ENCODE measurements at regions not wholly inside any gene's neighbourhood (a gene's known extent, or its start where the extent isn't known, plus 50 kb on each side); places are given as distances from the start of the nearest gene placed in this dataset.

DNA sequence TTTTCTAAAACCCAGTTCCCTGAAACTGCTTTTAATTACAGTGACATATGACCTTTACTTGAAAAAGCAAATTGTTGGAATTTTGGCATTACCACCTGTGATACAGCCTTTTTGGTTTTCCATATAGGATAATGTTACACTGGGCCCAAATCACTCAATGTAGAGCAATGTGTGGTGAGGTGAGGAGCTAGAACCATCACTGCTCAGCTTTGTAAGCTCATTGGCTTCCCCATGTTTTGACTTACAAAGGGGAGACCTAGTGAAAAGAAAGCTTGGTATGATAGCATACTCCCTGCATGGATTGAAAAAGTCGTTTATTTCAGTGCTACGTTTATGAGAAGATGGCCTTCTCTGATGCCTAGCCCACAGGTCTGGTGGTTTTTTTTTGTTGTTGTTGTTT, 470.4 kb upstream of the EPHA7 start:
- Histone ChIP-seq H3K4me2 (ENCODE audit: low read length) (no peak overlapping the region), H3K4me3 (ENCODE audit: low read length) (no peak overlapping the region), H3K9me3 (ENCODE audit: low read length) (no peaks in the 10 kb centered on the region), H3F3A (ENCODE audit: insufficient read depth, low read length, poor library complexity, severe bottlenecking) (no peaks in the 10 kb centered on the region), H2AFZ (ENCODE audit: low read depth, low read length) (no peak overlapping the region), H3K79me2 (replicated peaks; ENCODE audit: insufficient read depth, low read length) (no peaks in the 10 kb centered on the region), H3K36me3 (ENCODE audit: insufficient read depth, low read length) (no peaks in the 10 kb centered on the region), H3K27ac (ENCODE audit: low read length) (no peak overlapping the region), H3K9me2 (ENCODE audit: insufficient read depth, low read length) (no peaks in the 10 kb centered on the region), H3K27me3 (ENCODE audit: insufficient read depth, low read depth, low read length) (no peaks in the 10 kb centered on the region), H4K20me1 (ENCODE audit: insufficient read depth) (no peaks in the 10 kb centered on the region), H3K9ac (ENCODE audit: low read length) (no peak overlapping the region)
- TF ChIP-seq, protein P1, sequence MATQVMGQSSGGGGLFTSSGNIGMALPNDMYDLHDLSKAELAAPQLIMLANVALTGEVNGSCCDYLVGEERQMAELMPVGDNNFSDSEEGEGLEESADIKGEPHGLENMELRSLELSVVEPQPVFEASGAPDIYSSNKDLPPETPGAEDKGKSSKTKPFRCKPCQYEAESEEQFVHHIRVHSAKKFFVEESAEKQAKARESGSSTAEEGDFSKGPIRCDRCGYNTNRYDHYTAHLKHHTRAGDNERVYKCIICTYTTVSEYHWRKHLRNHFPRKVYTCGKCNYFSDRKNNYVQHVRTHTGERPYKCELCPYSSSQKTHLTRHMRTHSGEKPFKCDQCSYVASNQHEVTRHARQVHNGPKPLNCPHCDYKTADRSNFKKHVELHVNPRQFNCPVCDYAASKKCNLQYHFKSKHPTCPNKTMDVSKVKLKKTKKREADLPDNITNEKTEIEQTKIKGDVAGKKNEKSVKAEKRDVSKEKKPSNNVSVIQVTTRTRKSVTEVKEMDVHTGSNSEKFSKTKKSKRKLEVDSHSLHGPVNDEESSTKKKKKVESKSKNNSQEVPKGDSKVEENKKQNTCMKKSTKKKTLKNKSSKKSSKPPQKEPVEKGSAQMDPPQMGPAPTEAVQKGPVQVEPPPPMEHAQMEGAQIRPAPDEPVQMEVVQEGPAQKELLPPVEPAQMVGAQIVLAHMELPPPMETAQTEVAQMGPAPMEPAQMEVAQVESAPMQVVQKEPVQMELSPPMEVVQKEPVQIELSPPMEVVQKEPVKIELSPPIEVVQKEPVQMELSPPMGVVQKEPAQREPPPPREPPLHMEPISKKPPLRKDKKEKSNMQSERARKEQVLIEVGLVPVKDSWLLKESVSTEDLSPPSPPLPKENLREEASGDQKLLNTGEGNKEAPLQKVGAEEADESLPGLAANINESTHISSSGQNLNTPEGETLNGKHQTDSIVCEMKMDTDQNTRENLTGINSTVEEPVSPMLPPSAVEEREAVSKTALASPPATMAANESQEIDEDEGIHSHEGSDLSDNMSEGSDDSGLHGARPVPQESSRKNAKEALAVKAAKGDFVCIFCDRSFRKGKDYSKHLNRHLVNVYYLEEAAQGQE (IDR thresholded peaks at IDR 0.05; ENCODE audit: borderline replicate concordance) = no peak
- TF ChIP-seq RAD21 (conservative IDR thresholded peaks at IDR 0.05) (no peak), EP300 (conservative IDR thresholded peaks at IDR 0.05; ENCODE audit: poor library complexity, severe bottlenecking) (no peak), MXI1 (conservative IDR thresholded peaks at IDR 0.05; ENCODE audit: poor library complexity, severe bottlenecking) (no peak), POLR2AphosphoS5 (IDR thresholded peaks at IDR 0.05) (no peak)

DNA sequence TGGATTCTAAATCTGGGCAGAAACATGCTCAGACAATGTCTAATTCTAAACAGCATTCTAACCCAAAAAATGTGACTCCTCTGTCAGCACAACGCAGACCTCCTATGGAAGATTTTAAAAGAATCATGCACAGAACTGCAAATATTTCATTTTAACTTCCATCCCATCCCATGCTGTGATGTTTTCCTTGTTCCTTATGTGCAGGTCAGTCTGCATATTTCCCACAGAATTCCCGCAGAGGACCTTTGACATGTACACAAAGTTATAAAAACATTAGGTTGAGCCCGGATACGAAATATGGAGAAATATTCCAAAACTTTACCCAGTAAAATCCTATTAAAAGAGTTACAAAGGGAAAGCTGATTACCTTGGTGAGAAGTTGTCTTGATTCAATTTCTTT, 467.1 kb upstream of the EPHA7 start:
- Histone ChIP-seq H3K9me3 (ENCODE audit: low read length) (no peaks in the 10 kb centered on the region), H3K27me3 (ENCODE audit: insufficient read depth, low read depth, low read length) (no peaks in the 10 kb centered on the region), H3K79me2 (replicated peaks; ENCODE audit: insufficient read depth, low read length) (no peaks in the 10 kb centered on the region), H3K9ac (ENCODE audit: low read length) (no peak overlapping the region), H3K36me3 (ENCODE audit: insufficient read depth, low read length) (no peaks in the 10 kb centered on the region), H4K20me1 (ENCODE audit: insufficient read depth) (no peaks in the 10 kb centered on the region), H3K9me2 (ENCODE audit: insufficient read depth, low read length) (no peaks in the 10 kb centered on the region), H3F3A (ENCODE audit: insufficient read depth, low read length, poor library complexity, severe bottlenecking) (no peaks in the 10 kb centered on the region), H3K4me3 (ENCODE audit: low read length) (no peak overlapping the region), H2AFZ (ENCODE audit: low read depth, low read length) (no peak overlapping the region), H3K27ac (ENCODE audit: low read length) (no peak overlapping the region), H3K4me2 (ENCODE audit: low read length) (no peak overlapping the region)
- TF ChIP-seq, protein P1 (IDR thresholded peaks at IDR 0.05; ENCODE audit: borderline replicate concordance) = no peak
- TF ChIP-seq EZH2 (IDR thresholded peaks at IDR 0.05; ENCODE audit: borderline replicate concordance, insufficient read depth, low read length, poor library complexity, severe bottlenecking) (no peak), SMC3 (conservative IDR thresholded peaks at IDR 0.05; ENCODE audit: poor library complexity) (no peak), POLR2AphosphoS5 (IDR thresholded peaks at IDR 0.05) (no peak)

All from neural cell (in vitro differentiated cells).